Osteoblast (primary cell): ENCODE measurements at regions not wholly inside any gene's neighbourhood (a gene's known extent, or its start where the extent isn't known, plus 50 kb on each side); places are given as distances from the start of the nearest gene placed in this dataset.

Source experiments
- DNase-seq: peaks from one replicate; pipeline ENCODE4 v3.0.0; 2011; ENCODE audit warnings: low spot score, mixed read lengths; ENCODE audit not compliant: insufficient read length; ENCODE audit errors: missing footprints
- H2AFZ ChIP-seq: 2 replicates; pipeline ENCODE4 v1.6.0; 2011; ENCODE audit warnings: mild to moderate bottlenecking, low read length
- H3K27ac ChIP-seq: 2 replicates; pipeline ENCODE4 v1.5.1; 2011; ENCODE audit warnings: mild to moderate bottlenecking, low read depth, low read length, moderate library complexity
- H3K27me3 ChIP-seq: 2 replicates; pipeline ENCODE4 v1.6.0; 2012; ENCODE audit warnings: mild to moderate bottlenecking, control low read depth, inconsistent platforms, low read length, moderate library complexity; ENCODE audit not compliant: insufficient read depth
- H3K36me3 ChIP-seq: 2 replicates; pipeline ENCODE4 v1.5.1; 2011; ENCODE audit warnings: mild to moderate bottlenecking, low read length, control low read depth, moderate library complexity; ENCODE audit not compliant: insufficient read depth
- H3K4me1 ChIP-seq: 2 replicates; pipeline ENCODE4 v1.5.1; 2011; ENCODE audit warnings: mild to moderate bottlenecking, low read length, control low read depth, moderate library complexity; ENCODE audit not compliant: insufficient read depth
- H3K4me2 ChIP-seq: 2 replicates; pipeline ENCODE4 v1.6.0; 2011; ENCODE audit warnings: mild to moderate bottlenecking, low read length; ENCODE audit not compliant: insufficient read depth
- H3K4me3 ChIP-seq: fragments of 200-600 bp; sonication (generic); 3 replicates; pipeline ENCODE4 v1.5.1; 2012; ENCODE audit warnings: mild to moderate bottlenecking, low read length, inconsistent platforms; ENCODE audit not compliant: insufficient read depth
- H3K79me2 ChIP-seq: 2 replicates; pipeline ENCODE4 v1.6.0; 2012; ENCODE audit warnings: mild to moderate bottlenecking, low read length, control low read depth, inconsistent platforms; ENCODE audit not compliant: insufficient read depth
- H3K9me3 ChIP-seq: 2 replicates; pipeline ENCODE4 v1.5.1; 2011; ENCODE audit warnings: low read depth, low read length, control low read depth
- H4K20me1 ChIP-seq: 2 replicates; pipeline ENCODE4 v1.6.0; 2012; ENCODE audit warnings: mild to moderate bottlenecking, low read length, control low read depth; ENCODE audit not compliant: insufficient read depth
- TF ChIP-seq, protein P1 (sequence below): IDR thresholded peaks from 2 replicates; pipeline ENCODE4 v1.5.1; 2011; ENCODE audit warnings: mild to moderate bottlenecking, low read depth, low read length, moderate library complexity; ENCODE audit errors: extremely low read depth

DNA sequence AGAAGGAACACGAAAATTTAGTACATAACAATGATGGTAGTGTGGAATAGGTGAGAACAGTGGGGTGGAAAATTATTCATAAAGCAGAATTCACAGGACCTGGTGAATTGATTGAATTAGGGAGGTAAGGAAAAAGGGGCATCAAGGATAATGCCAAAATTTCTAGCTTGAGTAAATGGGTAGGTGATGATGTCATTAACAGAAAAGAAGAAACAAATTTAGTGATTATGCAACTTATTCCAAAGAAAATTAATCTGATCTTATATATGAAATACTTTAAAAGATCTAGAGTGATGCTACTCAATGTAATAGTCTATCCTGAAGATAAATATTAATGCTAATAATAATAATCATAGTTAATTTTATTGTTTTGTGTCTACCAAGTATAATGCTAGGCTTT lies 544.6 kb upstream of the LMCD1 start:
- H3K4me1 ChIP-seq, result no peaks in the 10 kb centered on the region
- no peak overlapping the region for H3K4me3 ChIP-seq
- no peak overlapping the region for H2AFZ ChIP-seq
- H3K79me2 ChIP-seq, result no peaks in the 10 kb centered on the region
- H4K20me1 ChIP-seq, result no peaks in the 10 kb centered on the region
- TF ChIP-seq, protein P1, sequence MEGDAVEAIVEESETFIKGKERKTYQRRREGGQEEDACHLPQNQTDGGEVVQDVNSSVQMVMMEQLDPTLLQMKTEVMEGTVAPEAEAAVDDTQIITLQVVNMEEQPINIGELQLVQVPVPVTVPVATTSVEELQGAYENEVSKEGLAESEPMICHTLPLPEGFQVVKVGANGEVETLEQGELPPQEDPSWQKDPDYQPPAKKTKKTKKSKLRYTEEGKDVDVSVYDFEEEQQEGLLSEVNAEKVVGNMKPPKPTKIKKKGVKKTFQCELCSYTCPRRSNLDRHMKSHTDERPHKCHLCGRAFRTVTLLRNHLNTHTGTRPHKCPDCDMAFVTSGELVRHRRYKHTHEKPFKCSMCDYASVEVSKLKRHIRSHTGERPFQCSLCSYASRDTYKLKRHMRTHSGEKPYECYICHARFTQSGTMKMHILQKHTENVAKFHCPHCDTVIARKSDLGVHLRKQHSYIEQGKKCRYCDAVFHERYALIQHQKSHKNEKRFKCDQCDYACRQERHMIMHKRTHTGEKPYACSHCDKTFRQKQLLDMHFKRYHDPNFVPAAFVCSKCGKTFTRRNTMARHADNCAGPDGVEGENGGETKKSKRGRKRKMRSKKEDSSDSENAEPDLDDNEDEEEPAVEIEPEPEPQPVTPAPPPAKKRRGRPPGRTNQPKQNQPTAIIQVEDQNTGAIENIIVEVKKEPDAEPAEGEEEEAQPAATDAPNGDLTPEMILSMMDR, result no peak
- H3K27ac ChIP-seq, result no peak overlapping the region
- H3K27me3 ChIP-seq, result no peaks in the 10 kb centered on the region
- no peak for DNase-seq
- H3K9me3 ChIP-seq, result peaks cover 4% of the 10 kb centered on the region
- H3K4me2 ChIP-seq, result no peak overlapping the region
- no peaks in the 10 kb centered on the region for H3K36me3 ChIP-seq

DNA sequence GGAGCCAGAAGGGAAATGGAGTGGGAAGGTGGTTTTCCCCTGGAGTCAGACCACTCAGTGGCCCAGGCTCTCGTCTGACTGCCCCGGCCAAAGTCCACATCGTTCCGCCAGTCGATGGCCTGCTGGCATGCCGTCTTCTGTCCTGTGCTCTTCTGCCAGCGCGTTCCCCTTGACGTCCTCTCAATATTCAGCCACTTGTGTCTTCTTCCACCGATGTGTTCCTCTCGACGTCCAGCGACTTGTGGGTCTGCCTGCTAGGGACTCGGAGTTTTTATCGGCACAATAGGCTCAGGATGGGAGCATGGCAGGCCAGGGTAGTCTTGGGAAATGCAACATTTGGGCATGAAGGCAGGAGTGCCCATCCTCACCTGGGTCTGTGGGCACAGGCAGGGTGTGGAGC lies 542.5 kb upstream of the LMCD1 start:
- H3K4me3 ChIP-seq, result no peak overlapping the region
- no peak for DNase-seq
- H3K9me3 ChIP-seq, result peaks cover 4% of the 10 kb centered on the region
- TF ChIP-seq, protein P1, result no peak
- H3K27ac ChIP-seq, result no peak overlapping the region
- H4K20me1 ChIP-seq, result no peaks in the 10 kb centered on the region
- H3K4me1 ChIP-seq, result no peaks in the 10 kb centered on the region
- H3K4me2 ChIP-seq, result no peak overlapping the region
- H2AFZ ChIP-seq, result no peak overlapping the region
- H3K79me2 ChIP-seq, result no peaks in the 10 kb centered on the region
- H3K36me3 ChIP-seq, result no peaks in the 10 kb centered on the region
- no peaks in the 10 kb centered on the region for H3K27me3 ChIP-seq

DNA sequence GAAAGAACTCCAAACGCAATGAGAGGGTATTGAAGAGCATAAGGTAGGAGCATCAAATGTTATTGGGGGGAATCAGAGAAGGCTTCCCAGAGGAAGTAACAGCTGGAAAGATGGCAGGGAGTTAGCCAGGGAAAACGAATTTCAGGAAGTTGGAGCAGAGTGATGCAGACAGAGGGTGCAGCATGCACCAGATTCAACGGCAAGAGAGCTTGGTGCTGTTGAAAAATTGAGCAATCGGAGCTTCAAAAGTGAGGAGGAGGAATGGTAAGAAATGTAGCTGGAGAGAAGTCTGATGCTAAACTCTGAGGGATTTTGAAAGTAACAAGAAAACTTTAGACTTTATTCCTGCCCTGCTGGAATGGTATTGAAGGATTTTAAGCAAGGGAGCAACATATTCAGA lies 541.0 kb upstream of the LMCD1 start:
- Histone ChIP-seq H3K4me3 (no peak overlapping the region), H3K27ac (no peak overlapping the region), H3K27me3 (no peaks in the 10 kb centered on the region), H4K20me1 (no peaks in the 10 kb centered on the region), H3K36me3 (no peaks in the 10 kb centered on the region), H3K4me2 (no peak overlapping the region), H2AFZ (no peak overlapping the region), H3K4me1 (no peaks in the 10 kb centered on the region), H3K79me2 (no peaks in the 10 kb centered on the region), H3K9me3 (peaks cover 2% of the 10 kb centered on the region)
- DNase-seq, result no peak
- TF ChIP-seq, protein P1, result no peak

DNA sequence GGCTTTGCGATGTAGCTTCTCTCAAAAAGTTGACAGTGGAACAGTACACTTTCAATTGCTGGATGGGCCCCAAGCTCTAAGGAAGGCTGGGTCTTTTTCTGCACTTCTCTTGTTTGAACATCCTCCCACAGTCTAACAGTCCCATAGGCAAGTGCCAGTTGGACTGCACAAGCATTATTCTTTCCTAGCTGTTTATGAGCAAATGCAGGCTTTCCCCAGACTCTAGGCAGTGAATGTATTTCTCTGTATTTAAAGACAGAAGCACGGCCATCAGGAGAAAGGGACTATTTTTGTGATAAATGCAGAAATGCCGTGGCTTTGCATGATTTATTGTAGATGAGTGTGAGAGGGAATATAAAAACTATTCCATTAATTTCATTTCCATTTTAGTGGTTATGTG lies 539.3 kb upstream of the LMCD1 start:
- H3K4me1 ChIP-seq, result no peaks in the 10 kb centered on the region
- no peaks in the 10 kb centered on the region for H3K79me2 ChIP-seq
- no peaks in the 10 kb centered on the region for H3K27me3 ChIP-seq
- peaks cover 2% of the 10 kb centered on the region for H3K9me3 ChIP-seq
- no peaks in the 10 kb centered on the region for H3K36me3 ChIP-seq
- no peak overlapping the region for H3K27ac ChIP-seq
- TF ChIP-seq, protein P1, result no peak
- H3K4me2 ChIP-seq, result no peak overlapping the region
- DNase-seq, result no peak
- H2AFZ ChIP-seq, result no peak overlapping the region
- no peak overlapping the region for H3K4me3 ChIP-seq
- H4K20me1 ChIP-seq, result no peaks in the 10 kb centered on the region
